ENCODE measurements at regions not wholly inside any gene's neighbourhood (a gene's known extent, or its start where the extent isn't known, plus 50 kb on each side); places are given as distances from the start of the nearest gene placed in this dataset.

GRCh38 chr10:8233832-8234259 lies 179.4 kb downstream of the GATA3 start:
- TF ChIP-seq REST (IDR thresholded peaks at IDR 0.05; ENCODE audit: low read depth) (no peak), TCF12 (IDR thresholded peaks at IDR 0.05; ENCODE audit: low read depth) (no peak), CREB1 (IDR thresholded peaks at IDR 0.05; ENCODE audit: low read depth) (no peak), TAF1 (IDR thresholded peaks at IDR 0.05; ENCODE audit: low read depth) (no peak), RAD21 (IDR thresholded peaks at IDR 0.05; ENCODE audit: low read depth) (no peak), CEBPB (IDR thresholded peaks at IDR 0.05) (no peak), EP300 (IDR thresholded peaks at IDR 0.05; ENCODE audit: borderline replicate concordance) (no peak)
